ENCODE measurements at regions not wholly inside any gene's neighbourhood (a gene's known extent, or its start where the extent isn't known, plus 50 kb on each side); places are given as distances from the start of the nearest gene placed in this dataset.

DNA sequence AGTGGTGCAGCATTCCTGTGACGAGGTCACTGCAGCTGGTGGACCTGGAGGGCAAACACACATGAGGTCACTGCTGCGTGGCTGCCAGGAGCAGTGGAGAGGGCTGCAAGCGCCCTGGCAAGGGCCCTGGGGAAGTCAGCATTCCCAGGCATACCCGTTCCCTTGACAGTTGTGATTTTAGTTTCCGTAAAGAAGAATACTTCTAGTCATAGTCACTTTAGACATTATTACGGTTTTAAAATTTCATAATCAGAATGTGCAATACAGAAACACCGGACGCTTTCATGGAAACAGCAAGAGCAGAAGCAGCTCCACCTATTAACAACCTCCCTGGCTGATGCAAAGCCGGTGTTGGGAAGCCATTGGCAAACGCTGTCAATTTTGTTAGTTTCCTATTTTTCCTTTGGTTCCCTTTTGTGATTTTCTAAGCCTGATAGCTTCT, 129.8 kb downstream of the GADD45G start:
- Histone ChIP-seq H3K27ac (ENCODE audit: low read depth, low read length) (no peak overlapping the region), H3K36me3 (ENCODE audit: control insufficient read depth, insufficient read depth, low read length) (no peaks in the 10 kb centered on the region), H3K27me3 (ENCODE audit: control insufficient read depth, insufficient read depth, low read length, poor library complexity, severe bottlenecking) (no peaks in the 10 kb centered on the region), H3K4me1 (ENCODE audit: control insufficient read depth, insufficient read depth, low read length) (peaks cover 14% of the 10 kb centered on the region), H3K9me3 (ENCODE audit: control insufficient read depth, low read length) (no peaks in the 10 kb centered on the region), H3K4me3 (ENCODE audit: low read length) (no peak overlapping the region), H3K9ac (ENCODE audit: extremely low read depth, low read length, poor library complexity, severe bottlenecking) (no peak overlapping the region)
- H3K27me3 Mint-ChIP-seq (ENCODE audit: insufficient read depth) = peaks cover 4% of the 10 kb centered on the region
- no peaks in the 10 kb centered on the region for H3K36me3 Mint-ChIP-seq (ENCODE audit: low read depth)
- no peaks in the 10 kb centered on the region for H3K9me3 Mint-ChIP-seq
- TF ChIP-seq, protein P1, sequence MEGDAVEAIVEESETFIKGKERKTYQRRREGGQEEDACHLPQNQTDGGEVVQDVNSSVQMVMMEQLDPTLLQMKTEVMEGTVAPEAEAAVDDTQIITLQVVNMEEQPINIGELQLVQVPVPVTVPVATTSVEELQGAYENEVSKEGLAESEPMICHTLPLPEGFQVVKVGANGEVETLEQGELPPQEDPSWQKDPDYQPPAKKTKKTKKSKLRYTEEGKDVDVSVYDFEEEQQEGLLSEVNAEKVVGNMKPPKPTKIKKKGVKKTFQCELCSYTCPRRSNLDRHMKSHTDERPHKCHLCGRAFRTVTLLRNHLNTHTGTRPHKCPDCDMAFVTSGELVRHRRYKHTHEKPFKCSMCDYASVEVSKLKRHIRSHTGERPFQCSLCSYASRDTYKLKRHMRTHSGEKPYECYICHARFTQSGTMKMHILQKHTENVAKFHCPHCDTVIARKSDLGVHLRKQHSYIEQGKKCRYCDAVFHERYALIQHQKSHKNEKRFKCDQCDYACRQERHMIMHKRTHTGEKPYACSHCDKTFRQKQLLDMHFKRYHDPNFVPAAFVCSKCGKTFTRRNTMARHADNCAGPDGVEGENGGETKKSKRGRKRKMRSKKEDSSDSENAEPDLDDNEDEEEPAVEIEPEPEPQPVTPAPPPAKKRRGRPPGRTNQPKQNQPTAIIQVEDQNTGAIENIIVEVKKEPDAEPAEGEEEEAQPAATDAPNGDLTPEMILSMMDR (conservative IDR thresholded peaks at IDR 0.05) = no peak
- no peak overlapping the region for H3K4me3 Mint-ChIP-seq
- peaks cover 10% of the 10 kb centered on the region for H3K4me1 Mint-ChIP-seq
- 93 to 96% methylated on average over 9 to 10 of the region's 10 CpGs for WGBS, 2 experiments (ENCODE audit: insufficient coverage in 1 of 2, insufficient read length in 1 of 2)
- no peak overlapping the region for H3K27ac Mint-ChIP-seq
- no peak for DNase-seq

DNA sequence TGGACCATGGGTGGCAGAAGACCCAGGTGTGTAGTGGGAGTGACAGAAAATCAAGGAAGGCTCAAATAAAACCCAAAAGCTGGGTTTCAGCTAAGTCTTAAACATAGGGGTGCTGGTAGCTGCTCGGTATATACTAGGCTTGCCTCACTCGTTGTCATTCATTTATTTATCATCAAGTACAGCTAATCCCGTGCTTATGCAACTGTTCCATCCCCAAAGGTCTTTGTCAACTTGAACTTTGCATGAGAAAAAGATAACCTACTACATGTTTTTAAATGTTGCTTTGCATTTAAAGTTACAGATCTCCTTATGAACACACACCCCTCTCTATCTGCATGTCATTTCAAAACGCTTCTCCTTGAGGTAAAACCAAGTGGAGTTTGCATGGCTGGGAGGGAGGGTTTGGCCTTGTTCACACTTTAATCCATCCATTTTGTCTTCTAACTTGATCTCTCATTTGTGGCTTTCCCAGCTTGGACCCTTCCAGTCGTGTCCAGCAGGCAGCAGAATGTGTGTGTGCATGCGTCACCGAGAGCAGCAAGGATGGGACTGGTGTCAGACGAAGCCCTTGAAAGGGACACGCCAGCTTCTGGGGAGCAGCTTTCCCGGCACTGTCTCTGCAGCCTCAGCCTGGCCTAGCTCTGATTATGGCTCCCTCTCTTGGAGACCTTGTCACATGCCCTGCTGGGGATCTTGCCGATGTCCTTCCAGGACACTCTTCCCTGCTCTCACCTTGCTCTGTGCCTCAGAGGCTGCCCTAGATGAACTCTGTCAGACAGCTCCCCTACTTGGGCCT, 133.5 kb downstream of the GADD45G start:
- peaks cover 12% of the 10 kb centered on the region for H3K4me1 Mint-ChIP-seq
- DNase-seq = peak; percentile 79
- WGBS, 2 experiments (ENCODE audit: insufficient coverage in 1 of 2, insufficient read length in 1 of 2) = 84 to 85% methylated on average over 10 to 11 of the region's 11 CpGs
- Histone ChIP-seq H3K9ac (ENCODE audit: extremely low read depth, low read length, poor library complexity, severe bottlenecking) (no peak overlapping the region), H3K9me3 (ENCODE audit: control insufficient read depth, low read length) (no peaks in the 10 kb centered on the region), H3K4me1 (ENCODE audit: control insufficient read depth, insufficient read depth, low read length) (peaks cover 3% of the 10 kb centered on the region), H3K36me3 (ENCODE audit: control insufficient read depth, insufficient read depth, low read length) (no peaks in the 10 kb centered on the region), H3K27ac (ENCODE audit: low read depth, low read length) (no peak overlapping the region), H3K4me3 (ENCODE audit: low read length) (no peak overlapping the region), H3K27me3 (ENCODE audit: control insufficient read depth, insufficient read depth, low read length, poor library complexity, severe bottlenecking) (no peaks in the 10 kb centered on the region)
- TF ChIP-seq, protein P1 (conservative IDR thresholded peaks at IDR 0.05) = peak; percentile 67
- H3K9me3 Mint-ChIP-seq = no peaks in the 10 kb centered on the region
- no peak overlapping the region for H3K27ac Mint-ChIP-seq
- H3K36me3 Mint-ChIP-seq (ENCODE audit: low read depth) = no peaks in the 10 kb centered on the region
- no peak overlapping the region for H3K4me3 Mint-ChIP-seq
- H3K27me3 Mint-ChIP-seq (ENCODE audit: insufficient read depth) = peaks cover 4% of the 10 kb centered on the region

DNA sequence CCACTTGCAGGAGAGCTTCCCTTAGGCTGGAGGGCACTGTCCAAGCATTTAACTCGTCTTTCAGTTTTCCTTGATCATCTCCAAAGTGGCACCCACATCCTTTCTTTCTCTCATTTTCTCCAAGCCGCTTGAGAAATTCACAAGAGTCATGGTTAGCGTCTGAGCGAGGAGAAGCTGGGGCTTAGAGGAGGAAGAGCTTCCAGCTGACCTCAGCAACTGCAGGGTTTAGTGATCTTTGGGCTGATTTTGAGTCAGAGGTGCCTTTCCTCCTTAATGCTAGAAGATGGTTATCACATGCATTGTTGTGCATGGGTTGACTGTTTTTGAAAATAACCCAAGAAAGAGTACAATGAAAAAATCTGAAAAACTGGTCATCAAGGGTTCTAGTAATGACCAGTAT, 134.7 kb downstream of the GADD45G start:
- no peak for DNase-seq
- H3K36me3 ChIP-seq (ENCODE audit: control insufficient read depth, insufficient read depth, low read length) = no peaks in the 10 kb centered on the region
- H3K36me3 Mint-ChIP-seq (ENCODE audit: low read depth) = no peaks in the 10 kb centered on the region
- no peaks in the 10 kb centered on the region for H3K27me3 ChIP-seq (ENCODE audit: control insufficient read depth, insufficient read depth, low read length, poor library complexity, severe bottlenecking)
- H3K4me3 Mint-ChIP-seq = no peak overlapping the region
- TF ChIP-seq, protein P1 (conservative IDR thresholded peaks at IDR 0.05) = no peak
- H3K9ac ChIP-seq (ENCODE audit: extremely low read depth, low read length, poor library complexity, severe bottlenecking) = no peak overlapping the region
- peaks cover 21% of the 10 kb centered on the region for H3K4me1 Mint-ChIP-seq
- peaks cover 2% of the 10 kb centered on the region for H3K27me3 Mint-ChIP-seq (ENCODE audit: insufficient read depth)
- no peak overlapping the region for H3K4me3 ChIP-seq (ENCODE audit: low read length)
- H3K9me3 Mint-ChIP-seq = no peaks in the 10 kb centered on the region
- no peak overlapping the region for H3K27ac Mint-ChIP-seq
- 84 to 90% methylated on average over 4 of the region's 4 CpGs for WGBS, 2 experiments (ENCODE audit: insufficient coverage in 1 of 2, insufficient read length in 1 of 2)
- peaks cover 12% of the 10 kb centered on the region for H3K4me1 ChIP-seq (ENCODE audit: control insufficient read depth, insufficient read depth, low read length)
- H3K9me3 ChIP-seq (ENCODE audit: control insufficient read depth, low read length) = no peaks in the 10 kb centered on the region
- no peak overlapping the region for H3K27ac ChIP-seq (ENCODE audit: low read depth, low read length)

Measured in endodermal cell (in vitro differentiated cells).